Gastrocnemius medialis (tissue), 4 donors: ENCODE measurements at regions not wholly inside any gene's neighbourhood (a gene's known extent, or its start where the extent isn't known, plus 50 kb on each side); places are given as distances from the start of the nearest gene placed in this dataset.

Experiments
- ATAC-seq, 2 donors: fragments of 150-250 bp; one replicate each; pipeline ENCODE4 v1.9.1; 2016
- DNase-seq, 2 donors: peaks; one replicate each; pipeline ENCODE4 v3.0.0-alpha.2; 2019
- H3K27ac ChIP-seq, 4 donors: fragments of 200-600 bp; sonication (generic); 1 replicate in 1 of 4; 2 replicates in 3 of 4; pipeline ENCODE4 v1.5.1; 2016 to 2018; ENCODE audit warnings: mild to moderate bottlenecking in 2 of 4, moderate library complexity in 1 of 4
- H3K27me3 ChIP-seq, 3 donors: fragments of 200-600 bp; sonication (generic) in 2 of 3; 1 replicate in 1 of 3; 2 replicates in 2 of 3; pipeline versions ENCODE4 v1.5.1 to v1.6.0; 2016 to 2019; ENCODE audit warnings: mild to moderate bottlenecking in 1 of 3, moderate library complexity in 1 of 3
- H3K36me3 ChIP-seq, 2 donors: fragments of 200-600 bp; sonication (generic) in 1 of 2; one replicate each; pipeline ENCODE4 v1.5.1; 2017 to 2018
- H3K4me1 ChIP-seq, 2 donors: fragments of 200-600 bp; sonication (generic) in 1 of 2; one replicate each; pipeline ENCODE4 v1.5.1; 2016 to 2017; ENCODE audit warnings: mild to moderate bottlenecking in 2 of 2
- H3K4me3 ChIP-seq, 4 donors: fragments of 200-600 bp; sonication (generic) in 3 of 4; 1 replicate in 1 of 4; 2 replicates in 3 of 4; pipeline ENCODE4 v1.5.1; 2016 to 2019; ENCODE audit warnings: mild to moderate bottlenecking in 2 of 4
- H3K9me3 ChIP-seq, 3 donors: fragments of 200-600 bp; sonication (generic) in 2 of 3; 1 replicate in 1 of 3; 2 replicates in 2 of 3; pipeline ENCODE4 v1.5.1; 2016 to 2019
- POLR2A ChIP-seq, 2 donors: fragments of 450-650 bp; IDR thresholded peaks; one replicate each; pipeline ENCODE4 v1.6.1; 2017; ENCODE audit warnings: antibody characterized with exemption in 2 of 2, mild to moderate bottlenecking in 2 of 2, moderate library complexity in 2 of 2
- in situ Hi-C, 4 donors: fragments of 200-750 bp; cut with MboI; loops; one replicate each; pipeline versions ENCODE4 v1.15.0 to v1.8.0; 2017; ENCODE audit warnings: low sequenced_read_pairs in 4 of 4
- intact Hi-C: fragments of 100-400 bp; cut with DNase I; formaldehyde crosslinking; loops from one replicate; pipeline ENCODE4 v1.15.1; 2023; ENCODE audit warnings: low total_unique reads
- TF ChIP-seq, protein P1 (sequence below), 5 experiments: fragments of 450-650 bp in 3 of 5; fragments of 200-600 bp in 2 of 5; sonication (generic) in 2 of 5; IDR thresholded peaks in 4 of 5; conservative IDR thresholded peaks in 1 of 5; 1 replicate in 4 of 5; 2 replicates in 1 of 5; pipeline ENCODE4 v1.5.1; 2016 to 2019; ENCODE audit warnings: antibody characterized with exemption in 5 of 5, mild to moderate bottlenecking in 3 of 5, moderate library complexity in 3 of 5

DNA sequence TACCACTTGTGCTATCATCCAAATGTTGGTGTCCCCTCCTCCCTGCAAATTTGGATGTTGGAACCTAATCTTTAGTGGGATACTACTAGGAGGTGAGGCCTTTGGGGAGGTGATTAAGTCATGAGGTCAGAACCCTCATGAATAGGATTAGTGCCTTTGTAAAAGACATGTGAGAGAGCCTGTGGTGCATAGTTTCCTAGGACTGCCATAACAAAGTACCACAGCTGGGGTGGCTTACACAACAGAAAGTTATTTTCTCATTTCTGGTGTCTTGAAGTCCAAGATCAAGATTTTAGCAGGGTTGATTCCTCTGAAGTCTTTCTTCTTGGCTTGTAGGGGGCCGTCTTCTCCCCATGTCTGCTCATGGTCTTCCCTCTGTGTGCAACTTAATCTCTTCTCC is 562.6 kb upstream of the ARGLU1 start:
- no peaks in the 10 kb centered on the region for H3K36me3 ChIP-seq
- no peak for TF ChIP-seq POLR2A (IDR thresholded peaks at IDR 0.05)
- TF ChIP-seq, protein P1, sequence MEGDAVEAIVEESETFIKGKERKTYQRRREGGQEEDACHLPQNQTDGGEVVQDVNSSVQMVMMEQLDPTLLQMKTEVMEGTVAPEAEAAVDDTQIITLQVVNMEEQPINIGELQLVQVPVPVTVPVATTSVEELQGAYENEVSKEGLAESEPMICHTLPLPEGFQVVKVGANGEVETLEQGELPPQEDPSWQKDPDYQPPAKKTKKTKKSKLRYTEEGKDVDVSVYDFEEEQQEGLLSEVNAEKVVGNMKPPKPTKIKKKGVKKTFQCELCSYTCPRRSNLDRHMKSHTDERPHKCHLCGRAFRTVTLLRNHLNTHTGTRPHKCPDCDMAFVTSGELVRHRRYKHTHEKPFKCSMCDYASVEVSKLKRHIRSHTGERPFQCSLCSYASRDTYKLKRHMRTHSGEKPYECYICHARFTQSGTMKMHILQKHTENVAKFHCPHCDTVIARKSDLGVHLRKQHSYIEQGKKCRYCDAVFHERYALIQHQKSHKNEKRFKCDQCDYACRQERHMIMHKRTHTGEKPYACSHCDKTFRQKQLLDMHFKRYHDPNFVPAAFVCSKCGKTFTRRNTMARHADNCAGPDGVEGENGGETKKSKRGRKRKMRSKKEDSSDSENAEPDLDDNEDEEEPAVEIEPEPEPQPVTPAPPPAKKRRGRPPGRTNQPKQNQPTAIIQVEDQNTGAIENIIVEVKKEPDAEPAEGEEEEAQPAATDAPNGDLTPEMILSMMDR (IDR thresholded peaks at IDR 0.05 in 4 of 5, conservative IDR thresholded peaks at IDR 0.05 in 1 of 5): no peak
- intact Hi-C loops: no loop called here
- no peak overlapping the region for H3K27ac ChIP-seq
- ATAC-seq: no peak
- H3K4me1 ChIP-seq: no peaks in the 10 kb centered on the region
- no peaks in the 10 kb centered on the region for H3K27me3 ChIP-seq
- H3K4me3 ChIP-seq: no peak overlapping the region
- H3K9me3 ChIP-seq: no peaks in the 10 kb centered on the region
- in situ Hi-C loops: no loop called here
- DNase-seq: no peak

DNA sequence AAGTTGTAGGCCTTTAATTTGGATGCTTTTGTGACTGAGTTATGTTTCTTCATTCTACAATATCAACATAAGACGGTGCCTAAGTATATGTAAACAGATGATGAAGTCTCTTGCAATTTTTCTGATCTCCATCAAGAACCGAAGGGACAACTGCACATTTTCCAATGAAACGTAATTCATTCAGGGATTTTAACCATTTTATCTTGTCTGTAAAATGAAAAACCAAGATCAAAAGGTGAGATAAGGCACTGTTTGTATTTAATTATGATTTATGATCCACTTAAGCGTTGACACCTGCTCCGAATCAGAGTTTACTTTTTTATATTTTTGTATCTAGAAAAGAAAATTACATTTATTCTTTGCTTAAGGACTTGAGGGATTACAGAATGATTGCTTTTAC is 556.8 kb upstream of the ARGLU1 start:
- in situ Hi-C loops: no loop called here
- intact Hi-C loops: loop anchor here (10.0 kb wide), 1 partner anchor 590 kb away; the partner anchor contains the start of gene EFNB2
- no peak overlapping the region for H3K4me3 ChIP-seq
- H3K4me1 ChIP-seq: no peaks in the 10 kb centered on the region
- DNase-seq: no peak
- no peak for TF ChIP-seq POLR2A (IDR thresholded peaks at IDR 0.05)
- TF ChIP-seq, protein P1 (IDR thresholded peaks at IDR 0.05 in 4 of 5, conservative IDR thresholded peaks at IDR 0.05 in 1 of 5): no peak
- no peaks in the 10 kb centered on the region for H3K9me3 ChIP-seq
- no peaks in the 10 kb centered on the region for H3K36me3 ChIP-seq
- no peak overlapping the region for H3K27ac ChIP-seq
- ATAC-seq: no peak
- H3K27me3 ChIP-seq: no peaks in the 10 kb centered on the region

DNA sequence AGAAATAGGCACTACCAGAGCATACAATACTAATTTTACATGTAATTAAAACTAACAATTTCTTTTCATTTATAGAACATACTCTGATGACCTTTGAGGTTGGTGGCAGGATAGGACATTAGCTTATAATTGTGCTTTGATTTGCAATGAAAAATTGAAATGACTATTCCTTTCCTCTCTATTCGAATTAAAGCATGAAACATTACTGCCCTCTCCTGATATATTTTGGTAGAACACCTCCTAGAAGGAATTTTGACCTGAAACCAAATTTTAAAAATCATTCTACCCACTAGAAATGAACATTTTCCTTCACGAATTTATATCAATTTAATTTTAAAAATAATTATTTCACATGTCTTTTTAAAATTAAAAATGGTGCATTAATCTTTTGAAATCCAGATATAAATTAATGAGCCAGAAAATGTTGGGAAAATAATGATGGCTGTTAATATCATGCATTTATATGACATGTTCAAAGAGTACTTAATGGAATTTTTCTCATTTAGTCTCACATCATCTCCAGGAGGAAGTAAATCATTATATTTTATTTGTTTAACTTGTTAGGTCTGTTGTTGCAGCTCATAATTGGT is 556.3 kb upstream of the ARGLU1 start:
- intact Hi-C loops: loop anchor here (10.0 kb wide), 1 partner anchor 589 kb away; the partner anchor contains the start of gene EFNB2
- H3K4me1 ChIP-seq: no peaks in the 10 kb centered on the region
- in situ Hi-C loops: no loop called here

DNA sequence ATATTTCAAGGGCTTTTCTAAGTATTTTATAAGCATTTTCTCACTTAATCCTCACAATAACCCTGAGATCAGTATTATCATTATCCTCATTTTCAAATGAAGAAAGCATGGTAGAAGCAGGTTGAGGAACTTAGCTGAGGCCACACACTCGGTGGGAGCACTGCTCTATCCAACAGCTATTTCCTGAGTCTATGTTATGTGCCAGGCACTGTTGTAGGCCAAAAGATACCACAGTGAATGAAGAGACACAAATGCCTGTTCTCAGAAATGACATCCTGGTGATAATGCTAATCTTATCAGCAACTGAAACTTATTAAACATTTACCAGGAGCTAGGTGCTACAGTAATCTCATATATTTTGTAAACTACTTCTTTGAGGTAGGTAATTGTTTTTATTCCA is 553.9 kb upstream of the ARGLU1 start:
- TF ChIP-seq, protein P1 (IDR thresholded peaks at IDR 0.05 in 4 of 5, conservative IDR thresholded peaks at IDR 0.05 in 1 of 5): no peak
- no peak for TF ChIP-seq POLR2A (IDR thresholded peaks at IDR 0.05)
- Histone ChIP-seq H3K27me3 (no peaks in the 10 kb centered on the region), H3K36me3 (no peaks in the 10 kb centered on the region), H3K4me3 (no peak overlapping the region), H3K4me1 (no peaks in the 10 kb centered on the region), H3K9me3 (no peaks in the 10 kb centered on the region), H3K27ac (no peak overlapping the region)
- intact Hi-C loops (loop anchor here (10.0 kb wide), 1 partner anchor 587 kb away; the partner anchor contains the start of gene EFNB2), in situ Hi-C loops (no loop called here)
- DNase-seq (no peak), ATAC-seq (no peak)

More for the DNA sequence above, 556.3 kb upstream of the ARGLU1 start:
- Histone ChIP-seq H3K4me3 (no peak overlapping the region), H3K27me3 (no peaks in the 10 kb centered on the region), H3K27ac (no peak overlapping the region), H3K36me3 (no peaks in the 10 kb centered on the region), H3K9me3 (no peaks in the 10 kb centered on the region)
- ATAC-seq: no peak
- no peak for DNase-seq
- no peak for TF ChIP-seq POLR2A (IDR thresholded peaks at IDR 0.05)
- TF ChIP-seq, protein P1 (IDR thresholded peaks at IDR 0.05 in 4 of 5, conservative IDR thresholded peaks at IDR 0.05 in 1 of 5): peak in 4 of 5 experiments; percentile 19 to 56 (median 42)
